ENCODE measurements at regions not wholly inside any gene's neighbourhood (a gene's known extent, or its start where the extent isn't known, plus 50 kb on each side); places are given as distances from the start of the nearest gene placed in this dataset.

DNA sequence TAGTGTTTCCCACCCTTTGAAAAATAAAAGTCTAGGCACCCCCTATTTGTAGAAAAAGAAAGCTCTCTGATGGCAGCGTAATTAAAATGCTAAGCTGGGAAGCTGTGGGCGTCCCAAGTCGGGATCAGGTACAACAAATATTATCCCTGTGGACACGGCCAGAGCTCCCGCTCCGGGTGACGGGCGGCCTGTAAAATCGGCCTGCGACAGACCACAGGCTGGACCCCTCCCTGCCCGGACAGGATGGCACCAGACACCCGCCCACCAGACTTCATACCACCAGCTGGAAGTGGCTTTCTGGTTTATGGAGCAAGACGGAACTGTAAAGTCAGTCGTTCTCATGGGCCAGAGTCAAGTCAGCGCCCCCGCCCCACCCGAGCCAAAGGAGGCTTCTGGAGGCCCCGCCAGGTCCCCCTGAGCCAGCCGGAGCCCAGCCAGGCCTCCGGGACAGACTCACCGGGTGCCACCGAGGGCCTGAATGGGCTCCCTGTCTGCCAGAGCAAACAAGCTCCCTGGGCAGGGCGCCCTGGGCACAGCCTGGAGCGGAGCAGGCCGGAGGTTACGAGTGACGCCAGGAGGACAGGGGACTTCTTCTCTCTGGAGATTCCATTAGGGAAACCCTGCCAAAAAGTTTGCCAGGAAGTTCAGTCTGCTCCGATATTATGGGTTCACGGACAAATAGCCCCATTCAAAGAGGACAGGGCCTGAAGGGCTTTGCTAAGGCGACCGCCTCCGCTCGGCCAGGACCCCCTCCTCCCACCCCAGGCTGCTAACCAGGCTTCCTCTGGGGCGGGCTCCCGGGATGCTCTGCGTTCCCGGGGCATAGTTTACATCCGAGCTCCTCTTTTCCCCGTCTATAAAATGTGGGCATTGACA is 173.7 kb downstream of the ERCC6L2 start:
- Histone ChIP-seq H3K4me1 (ENCODE audit: control insufficient read depth in 1 of 2, insufficient read depth in 2 of 2, low read length in 2 of 2) (no peaks in the 10 kb centered on the region), H3K36me3 (ENCODE audit: control insufficient read depth in 1 of 2, insufficient read depth in 2 of 2, low read length in 1 of 2) (no peaks in the 10 kb centered on the region), H3K9me3 (ENCODE audit: control insufficient read depth, low read length) (no peaks in the 10 kb centered on the region), H3K27me3 (ENCODE audit: control insufficient read depth in 1 of 2, insufficient read depth in 2 of 2, low read length in 1 of 2) (no peaks in the 10 kb centered on the region), H3K27ac (ENCODE audit: low read depth in 1 of 2, low read length in 2 of 2) (peak overlapping the region; percentile 62 to 83), H3K4me3 (ENCODE audit: low read length in 2 of 2) (no peak overlapping the region)
- intact Hi-C loops (cut with DNase I): no loop called here
- 3 to 9% methylated on average over 39 of the region's 39 CpGs for WGBS, 2 donors
- DNase-seq (peak; percentile 87 to 92), ATAC-seq (ENCODE audit: low FRiP score) (peak; percentile 89)

DNA sequence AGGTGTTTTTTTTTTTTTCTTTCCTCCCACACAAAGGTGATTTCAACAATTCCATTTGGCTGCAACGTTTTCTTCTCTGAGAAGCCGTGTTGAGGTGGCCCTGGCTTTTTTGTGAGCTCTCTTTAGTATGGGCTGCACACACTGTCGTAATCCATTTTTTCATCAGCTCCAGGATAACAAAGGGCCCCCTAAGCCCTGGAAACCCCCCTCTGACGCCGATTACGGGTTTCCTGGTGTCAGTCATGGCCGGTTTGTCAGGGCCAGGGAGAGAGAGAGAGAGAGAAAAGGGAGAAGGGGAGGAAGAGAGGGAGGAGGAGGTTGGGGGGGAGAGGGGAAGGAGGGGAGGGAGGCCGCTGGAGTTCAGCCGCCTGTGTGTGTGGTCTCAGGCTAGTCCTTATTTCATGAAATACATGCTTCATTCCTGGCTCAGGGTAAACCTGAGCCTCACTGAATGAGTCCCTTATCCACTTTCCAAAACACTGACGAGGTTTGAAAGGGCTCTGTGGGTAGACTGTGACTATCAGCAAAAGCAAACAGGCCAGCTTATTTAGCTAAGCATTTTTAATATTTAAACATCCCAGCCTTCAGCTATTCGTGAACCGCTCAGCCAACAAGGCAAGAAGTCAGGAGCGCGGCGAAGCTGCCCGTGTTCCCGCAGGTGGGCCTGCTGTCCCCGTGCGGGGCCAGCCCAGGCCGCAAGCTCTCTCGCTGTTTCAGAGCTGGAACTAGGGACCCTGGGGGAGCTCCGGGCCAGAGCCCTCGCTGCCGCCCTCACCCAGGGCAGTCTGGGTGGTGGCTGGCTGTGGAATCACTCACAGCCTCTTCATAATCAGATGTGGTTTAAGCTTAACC is 172.8 kb downstream of the ERCC6L2 start:
- H3K27ac ChIP-seq (ENCODE audit: low read depth in 1 of 2, low read length in 2 of 2): peak overlapping the region; percentile 62 to 83
- no peak overlapping the region for H3K4me3 ChIP-seq (ENCODE audit: low read length in 2 of 2)
- no peaks in the 10 kb centered on the region for H3K9me3 ChIP-seq (ENCODE audit: control insufficient read depth, low read length)
- H3K4me1 ChIP-seq (ENCODE audit: control insufficient read depth in 1 of 2, insufficient read depth in 2 of 2, low read length in 2 of 2): no peaks in the 10 kb centered on the region
- ATAC-seq (ENCODE audit: low FRiP score) (peak; percentile 60), DNase-seq (peak in 1 of 2 donors; percentile 58)
- H3K36me3 ChIP-seq (ENCODE audit: control insufficient read depth in 1 of 2, insufficient read depth in 2 of 2, low read length in 1 of 2): no peaks in the 10 kb centered on the region
- 4 to 9% methylated on average over 24 of the region's 24 CpGs for WGBS, 2 donors
- intact Hi-C loops (cut with DNase I): no loop called here
- H3K27me3 ChIP-seq (ENCODE audit: control insufficient read depth in 1 of 2, insufficient read depth in 2 of 2, low read length in 1 of 2): no peaks in the 10 kb centered on the region

DNA sequence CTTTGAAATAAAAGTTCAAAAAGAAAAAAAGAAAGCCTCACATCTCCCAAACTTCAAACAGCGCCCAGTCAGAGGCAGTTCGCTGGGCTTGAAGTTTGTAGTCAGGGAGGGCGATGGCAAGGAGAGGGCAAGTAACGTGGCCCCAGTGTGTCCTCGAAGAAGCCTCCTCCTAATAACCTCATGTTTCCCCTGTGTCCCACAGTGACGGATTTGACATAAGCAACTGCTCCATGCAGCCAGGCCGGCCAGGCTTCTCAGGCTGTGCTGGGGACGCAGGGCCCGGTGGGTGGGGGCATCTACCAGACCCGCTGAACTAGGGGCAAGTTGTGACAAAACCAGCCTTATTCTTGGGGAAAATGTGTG is 172.2 kb downstream of the ERCC6L2 start:
- WGBS, 2 donors: 55 to 58% methylated on average over 10 of the region's 10 CpGs
- Histone ChIP-seq H3K36me3 (ENCODE audit: control insufficient read depth in 1 of 2, insufficient read depth in 2 of 2, low read length in 1 of 2) (no peaks in the 10 kb centered on the region), H3K4me1 (ENCODE audit: control insufficient read depth in 1 of 2, insufficient read depth in 2 of 2, low read length in 2 of 2) (no peaks in the 10 kb centered on the region), H3K27ac (ENCODE audit: low read depth in 1 of 2, low read length in 2 of 2) (no peak overlapping the region), H3K4me3 (ENCODE audit: low read length in 2 of 2) (no peak overlapping the region), H3K27me3 (ENCODE audit: control insufficient read depth in 1 of 2, insufficient read depth in 2 of 2, low read length in 1 of 2) (no peaks in the 10 kb centered on the region), H3K9me3 (ENCODE audit: control insufficient read depth, low read length) (no peaks in the 10 kb centered on the region)
- DNase-seq (no peak), ATAC-seq (ENCODE audit: low FRiP score) (no peak)
- intact Hi-C loops (cut with DNase I): no loop called here

DNA sequence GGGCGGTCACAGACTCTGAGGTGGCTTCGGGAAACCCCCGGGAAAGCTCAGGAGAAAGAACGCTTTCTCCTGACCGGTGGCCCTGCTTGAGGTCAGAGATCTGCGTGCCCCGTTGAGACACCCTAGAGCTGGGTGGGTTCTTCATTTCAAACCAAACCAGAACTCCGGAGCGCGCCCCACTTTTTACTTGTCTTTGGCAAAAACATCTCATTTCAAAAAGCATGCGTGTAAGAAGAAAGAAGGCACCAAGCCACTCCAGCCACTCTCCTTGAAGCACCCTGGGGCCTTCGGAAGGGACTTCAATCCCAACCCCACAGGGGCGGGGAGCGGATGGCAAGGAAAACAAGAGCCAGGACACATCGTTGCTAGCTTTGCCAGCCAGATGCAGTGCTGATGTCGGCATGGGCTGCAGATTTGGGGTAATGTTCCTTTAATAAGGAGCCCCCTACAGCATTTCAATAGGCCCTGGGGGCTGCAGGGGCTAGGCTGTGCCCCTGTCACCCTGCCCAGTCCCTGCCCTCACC is 171.7 kb downstream of the ERCC6L2 start:
- DNase-seq: no peak
- H3K27me3 ChIP-seq (ENCODE audit: control insufficient read depth in 1 of 2, insufficient read depth in 2 of 2, low read length in 1 of 2): no peaks in the 10 kb centered on the region
- H3K4me1 ChIP-seq (ENCODE audit: control insufficient read depth in 1 of 2, insufficient read depth in 2 of 2, low read length in 2 of 2): no peaks in the 10 kb centered on the region
- no peaks in the 10 kb centered on the region for H3K9me3 ChIP-seq (ENCODE audit: control insufficient read depth, low read length)
- intact Hi-C loops (cut with DNase I): no loop called here
- ATAC-seq (ENCODE audit: low FRiP score): no peak
- 93 to 95% methylated on average over 16 of the region's 16 CpGs for WGBS, 2 donors
- no peaks in the 10 kb centered on the region for H3K36me3 ChIP-seq (ENCODE audit: control insufficient read depth in 1 of 2, insufficient read depth in 2 of 2, low read length in 1 of 2)
- H3K4me3 ChIP-seq (ENCODE audit: low read length in 2 of 2): no peak overlapping the region
- no peak overlapping the region for H3K27ac ChIP-seq (ENCODE audit: low read depth in 1 of 2, low read length in 2 of 2)

DNA sequence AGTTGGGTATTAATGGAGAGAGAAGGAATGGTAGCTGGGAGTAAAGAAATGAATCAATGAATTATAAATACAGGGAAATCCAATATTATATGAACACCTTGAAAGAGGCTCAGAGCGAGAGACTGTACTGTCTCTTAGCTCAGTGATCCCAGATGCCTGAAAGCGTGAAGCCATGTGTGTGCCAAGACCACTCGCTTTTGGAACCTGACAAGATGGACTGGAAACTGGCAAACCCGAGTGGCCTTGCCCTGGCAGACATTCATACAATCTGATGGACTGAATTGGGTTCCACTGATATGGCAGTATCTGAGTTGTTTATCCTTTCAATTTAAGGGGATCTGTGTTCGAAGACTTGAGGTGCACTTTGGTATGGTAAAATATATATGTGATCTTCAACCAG is 170.3 kb downstream of the ERCC6L2 start:
- H3K4me3 ChIP-seq (ENCODE audit: low read length in 2 of 2): no peak overlapping the region
- H3K4me1 ChIP-seq (ENCODE audit: control insufficient read depth in 1 of 2, insufficient read depth in 2 of 2, low read length in 2 of 2): no peaks in the 10 kb centered on the region
- no peaks in the 10 kb centered on the region for H3K27me3 ChIP-seq (ENCODE audit: control insufficient read depth in 1 of 2, insufficient read depth in 2 of 2, low read length in 1 of 2)
- H3K36me3 ChIP-seq (ENCODE audit: control insufficient read depth in 1 of 2, insufficient read depth in 2 of 2, low read length in 1 of 2): no peaks in the 10 kb centered on the region
- DNase-seq (no peak), ATAC-seq (ENCODE audit: low FRiP score) (no peak)
- no peaks in the 10 kb centered on the region for H3K9me3 ChIP-seq (ENCODE audit: control insufficient read depth, low read length)
- H3K27ac ChIP-seq (ENCODE audit: low read depth in 1 of 2, low read length in 2 of 2): no peak overlapping the region
- 96% methylated on average over 5 of the region's 5 CpGs for WGBS, 2 donors
- intact Hi-C loops (cut with DNase I): no loop called here

DNA sequence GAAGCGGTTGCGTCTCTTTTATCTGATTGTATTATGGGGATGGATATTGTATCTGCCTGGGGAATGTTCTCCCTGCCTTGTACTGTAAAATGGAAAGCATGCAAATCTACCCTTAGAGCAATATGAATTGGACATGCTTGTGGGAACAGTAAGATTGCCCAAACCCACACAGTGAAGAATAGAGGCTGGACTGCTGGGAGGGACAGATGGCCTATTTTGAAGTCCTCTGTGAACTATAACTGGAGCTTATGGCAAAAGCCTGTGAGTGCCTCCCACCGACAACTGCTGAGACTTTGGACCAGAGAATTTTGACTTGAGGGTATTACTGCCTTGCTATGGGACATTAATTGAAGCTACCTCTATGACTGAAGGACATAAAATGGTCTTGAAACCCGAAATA is 168.9 kb downstream of the ERCC6L2 start:
- 97 to 99% methylated on average over 4 of the region's 4 CpGs for WGBS, 2 donors
- no peaks in the 10 kb centered on the region for H3K9me3 ChIP-seq (ENCODE audit: control insufficient read depth, low read length)
- intact Hi-C loops (cut with DNase I): no loop called here
- DNase-seq (no peak), ATAC-seq (ENCODE audit: low FRiP score) (no peak)
- H3K27me3 ChIP-seq (ENCODE audit: control insufficient read depth in 1 of 2, insufficient read depth in 2 of 2, low read length in 1 of 2): no peaks in the 10 kb centered on the region
- H3K36me3 ChIP-seq (ENCODE audit: control insufficient read depth in 1 of 2, insufficient read depth in 2 of 2, low read length in 1 of 2): no peaks in the 10 kb centered on the region
- no peaks in the 10 kb centered on the region for H3K4me1 ChIP-seq (ENCODE audit: control insufficient read depth in 1 of 2, insufficient read depth in 2 of 2, low read length in 2 of 2)
- H3K27ac ChIP-seq (ENCODE audit: low read depth in 1 of 2, low read length in 2 of 2): no peak overlapping the region
- no peak overlapping the region for H3K4me3 ChIP-seq (ENCODE audit: low read length in 2 of 2)

DNA sequence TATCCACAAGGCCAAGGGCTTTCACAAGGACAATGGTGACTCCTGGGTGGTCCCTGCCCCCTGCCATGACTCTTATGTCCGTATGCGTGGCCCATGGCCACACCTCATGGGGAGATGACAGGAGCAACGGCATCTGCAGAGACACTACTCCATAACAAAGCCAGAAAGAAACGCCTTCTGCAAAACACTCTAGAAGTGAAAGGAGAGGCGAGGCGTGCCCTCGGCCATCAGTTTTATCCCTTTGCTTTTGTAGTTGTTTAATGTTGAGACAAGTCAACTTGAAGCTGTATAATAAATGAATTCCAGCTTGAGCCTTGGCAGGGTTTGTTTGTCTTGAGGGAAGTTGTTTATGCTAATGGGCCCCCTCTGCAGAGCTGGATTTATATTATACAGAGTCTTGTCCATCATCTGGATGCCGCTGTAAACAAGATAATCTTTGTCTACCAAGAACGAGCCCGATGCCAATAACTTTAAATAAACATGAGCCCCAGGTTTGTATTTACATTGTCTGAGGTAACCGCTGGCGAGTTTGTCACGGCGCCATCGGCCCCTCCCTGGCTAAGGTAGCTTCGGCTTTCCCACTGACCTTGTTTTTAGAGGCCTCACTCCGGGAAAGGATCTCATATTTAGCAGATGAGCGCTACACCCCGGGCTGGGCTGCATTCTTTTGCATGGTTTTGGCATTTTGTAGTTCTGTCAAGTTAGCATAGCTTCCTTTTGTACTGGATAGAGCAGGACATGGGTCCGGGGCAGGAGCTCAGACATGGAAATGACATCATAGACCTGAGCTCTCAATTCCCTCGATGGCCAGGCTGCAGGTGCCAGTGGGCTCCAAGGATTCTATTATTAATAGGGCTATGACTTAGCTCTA is 165.3 kb downstream of the ERCC6L2 start:
- Histone ChIP-seq H3K9me3 (ENCODE audit: control insufficient read depth, low read length) (peaks cover 5% of the 10 kb centered on the region), H3K4me3 (ENCODE audit: low read length in 2 of 2) (no peak overlapping the region), H3K27ac (ENCODE audit: low read depth in 1 of 2, low read length in 2 of 2) (no peak overlapping the region), H3K27me3 (ENCODE audit: control insufficient read depth in 1 of 2, insufficient read depth in 2 of 2, low read length in 1 of 2) (no peaks in the 10 kb centered on the region), H3K36me3 (ENCODE audit: control insufficient read depth in 1 of 2, insufficient read depth in 2 of 2, low read length in 1 of 2) (no peaks in the 10 kb centered on the region), H3K4me1 (ENCODE audit: control insufficient read depth in 1 of 2, insufficient read depth in 2 of 2, low read length in 2 of 2) (no peaks in the 10 kb centered on the region)
- ATAC-seq (ENCODE audit: low FRiP score) (no peak), DNase-seq (no peak)
- intact Hi-C loops (cut with DNase I): no loop called here
- WGBS, 2 donors: 72 to 75% methylated on average over 21 of the region's 21 CpGs

DNA sequence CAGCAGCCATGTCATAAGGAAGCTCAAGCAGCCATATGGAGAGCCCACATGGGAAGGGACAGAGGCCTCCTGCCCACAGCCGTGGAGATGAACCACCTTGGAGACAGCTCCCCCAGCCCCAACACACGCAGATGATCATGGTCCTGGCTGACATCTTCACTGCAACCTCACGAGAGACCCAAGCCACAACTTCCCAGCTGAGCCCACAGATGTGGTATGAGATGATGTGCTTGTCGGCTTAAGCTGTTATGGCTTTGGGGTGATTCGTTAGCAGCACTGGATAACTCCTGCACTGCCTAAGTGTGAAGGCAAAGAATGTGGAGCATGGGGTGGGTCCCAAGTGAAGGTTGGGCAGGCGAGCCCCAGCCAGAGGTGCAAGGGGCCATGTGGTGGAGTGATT is 163.4 kb downstream of the ERCC6L2 start:
- H3K27ac ChIP-seq (ENCODE audit: low read depth in 1 of 2, low read length in 2 of 2): no peak overlapping the region
- ATAC-seq (ENCODE audit: low FRiP score): no peak
- intact Hi-C loops (cut with DNase I): no loop called here
- no peak overlapping the region for H3K4me3 ChIP-seq (ENCODE audit: low read length in 2 of 2)
- H3K36me3 ChIP-seq (ENCODE audit: control insufficient read depth in 1 of 2, insufficient read depth in 2 of 2, low read length in 1 of 2): no peaks in the 10 kb centered on the region
- peaks cover 5% of the 10 kb centered on the region for H3K9me3 ChIP-seq (ENCODE audit: control insufficient read depth, low read length)
- no peaks in the 10 kb centered on the region for H3K27me3 ChIP-seq (ENCODE audit: control insufficient read depth in 1 of 2, insufficient read depth in 2 of 2, low read length in 1 of 2)
- H3K4me1 ChIP-seq (ENCODE audit: control insufficient read depth in 1 of 2, insufficient read depth in 2 of 2, low read length in 2 of 2): no peaks in the 10 kb centered on the region
- no peak for DNase-seq
- 96 to 97% methylated on average over 6 of the region's 6 CpGs for WGBS, 2 donors

Measured in aorta (tissue), 5 donors.